DMS114 treated with DMSO at 0.1 percent for 48 hours (cell line): ENCODE measurements at regions not wholly inside any gene's neighbourhood (a gene's known extent, or its start where the extent isn't known, plus 50 kb on each side); places are given as distances from the start of the nearest gene placed in this dataset.

ENCODE experiments used
- DNase-seq: peaks from one replicate; lab custom pipeline; 2025; ENCODE audit not compliant: unreplicated experiment; lab: John Stamatoyannopoulos, UW

DNA sequence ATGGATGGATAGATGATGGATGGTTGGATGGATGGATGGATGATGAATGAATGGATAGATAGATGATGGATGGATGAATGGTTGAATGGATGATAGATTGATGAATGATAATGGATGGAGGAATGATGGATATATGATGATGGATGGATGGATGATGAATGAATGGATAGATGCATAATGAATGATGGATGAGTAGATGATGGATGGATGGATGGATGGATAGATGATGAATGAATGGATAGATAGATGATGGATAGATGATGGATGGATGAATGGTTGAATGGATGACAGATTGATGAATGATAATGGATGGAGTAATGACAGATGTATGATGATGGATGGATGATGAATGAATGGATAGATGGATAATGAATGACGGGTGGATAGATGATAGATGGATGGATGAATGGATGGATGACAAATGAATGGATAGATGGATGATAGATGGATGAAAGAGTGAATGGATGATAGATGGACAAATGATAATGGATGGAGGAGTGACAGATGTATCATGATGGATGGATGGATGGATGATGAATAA lies 1466.5 kb downstream of the BRD1 start:
- DNase-seq: no peak

DNA sequence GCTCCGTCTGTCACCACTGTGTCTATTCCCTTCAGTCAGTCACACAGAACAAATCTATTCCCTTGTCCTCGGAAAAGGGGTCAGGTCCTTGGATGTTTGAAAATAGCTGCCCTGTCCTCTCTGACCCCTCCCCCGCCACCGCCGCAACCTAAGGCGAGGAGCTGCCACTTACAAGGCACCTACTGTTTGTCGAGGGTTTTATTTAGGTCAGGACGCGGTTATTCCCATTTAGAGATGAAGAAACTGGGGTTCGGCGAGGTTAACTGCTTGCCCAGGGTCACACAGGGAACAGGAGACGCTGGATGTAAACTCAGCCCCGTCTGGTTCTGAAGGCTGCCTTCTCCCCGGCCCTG lies 1468.1 kb downstream of the BRD1 start:
- no peak for DNase-seq

DNA sequence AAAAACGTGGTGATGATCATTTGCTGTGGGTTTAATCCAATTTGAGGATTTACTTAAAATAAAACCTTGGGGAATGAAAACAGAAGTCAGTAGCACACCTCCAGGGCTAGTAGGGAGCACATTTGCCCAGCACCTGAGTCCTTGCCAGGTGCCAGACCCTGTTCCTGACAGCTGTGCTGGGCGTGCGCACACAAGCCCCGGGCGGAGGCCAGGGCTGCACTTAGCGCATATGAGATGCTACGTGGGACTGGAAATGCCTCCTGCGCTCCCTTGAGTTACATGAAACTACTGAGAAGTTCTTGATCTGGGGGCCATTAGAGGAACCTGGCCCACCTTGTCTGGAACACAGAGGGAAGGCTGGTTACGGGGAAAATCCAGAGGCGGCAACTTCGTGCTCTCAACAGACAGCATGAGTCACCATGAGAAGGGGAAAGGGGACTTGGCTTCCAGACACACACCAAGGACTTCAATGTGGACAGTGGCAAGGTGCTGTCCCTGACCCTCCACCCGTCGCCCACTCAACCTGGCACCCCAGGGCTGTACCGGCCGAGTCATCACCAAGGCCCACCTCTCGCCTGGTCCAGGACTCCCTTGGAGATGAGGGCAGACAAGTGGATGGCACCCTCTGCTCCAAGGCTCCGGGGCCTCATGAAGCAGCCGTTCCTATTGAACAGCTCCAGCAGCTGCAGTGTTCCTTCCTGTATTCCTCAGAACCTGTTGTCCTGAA lies 1468.6 kb downstream of the BRD1 start:
- DNase-seq: no peak

DNA sequence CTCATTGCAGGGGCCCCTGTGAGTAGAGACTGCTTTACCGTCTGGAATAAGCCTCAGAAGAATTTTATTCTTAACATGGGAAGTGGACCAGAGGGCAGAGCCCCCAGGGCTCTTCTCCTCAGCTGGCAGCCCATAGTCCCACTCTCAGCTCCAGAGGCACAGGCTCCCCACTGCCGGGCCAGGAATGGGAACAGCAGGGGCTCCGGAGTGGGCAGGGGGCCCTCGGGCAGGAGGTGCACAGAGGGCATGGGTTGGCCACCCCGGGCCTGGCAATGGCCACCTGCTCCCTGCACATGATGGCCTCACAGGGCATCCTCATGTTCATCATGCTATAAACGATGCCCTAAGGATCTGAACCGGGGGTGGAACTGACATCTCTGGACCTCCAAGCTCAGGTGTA lies 1469.7 kb downstream of the BRD1 start:
- DNase-seq: no peak

DNA sequence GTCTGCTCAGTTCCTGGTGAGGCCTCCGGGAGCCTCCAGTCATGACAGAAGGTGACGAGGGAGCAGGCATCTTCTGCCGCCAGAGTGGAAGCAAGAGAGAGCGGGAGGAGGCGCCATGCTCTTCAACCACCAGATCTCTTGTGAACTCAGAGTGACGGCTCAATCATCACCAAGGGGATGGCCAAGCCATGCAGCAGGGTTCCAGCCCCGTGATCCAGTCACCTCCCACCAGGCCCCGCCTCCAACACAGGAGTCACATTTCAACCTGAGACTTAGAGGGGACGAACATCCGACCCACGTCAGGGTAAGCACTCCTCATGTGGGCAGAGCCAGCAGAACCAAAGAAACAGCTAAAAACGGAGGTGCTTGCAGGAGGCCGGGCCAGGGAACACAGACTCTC lies 1470.5 kb downstream of the BRD1 start:
- DNase-seq: no peak

DNA sequence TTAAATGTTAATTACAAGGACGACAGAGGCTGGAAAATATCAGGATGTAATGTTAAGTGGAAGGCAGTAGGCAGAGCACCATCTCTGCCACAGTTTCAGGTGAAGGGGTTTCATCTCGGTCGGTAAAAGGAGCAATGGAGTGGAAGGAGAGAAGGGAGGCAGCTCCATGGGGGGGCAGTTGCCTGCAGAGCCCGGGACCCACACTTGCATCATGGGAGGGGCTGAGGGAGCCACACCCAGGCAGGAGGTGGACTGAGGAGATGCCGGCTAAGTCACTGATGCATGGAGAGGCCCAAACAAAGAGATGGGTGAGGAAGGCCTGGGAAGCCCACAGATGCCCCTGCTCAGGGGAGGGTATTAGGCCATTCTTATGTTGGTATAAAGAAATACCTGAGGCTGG lies 1470.9 kb downstream of the BRD1 start:
- DNase-seq: no peak

DNA sequence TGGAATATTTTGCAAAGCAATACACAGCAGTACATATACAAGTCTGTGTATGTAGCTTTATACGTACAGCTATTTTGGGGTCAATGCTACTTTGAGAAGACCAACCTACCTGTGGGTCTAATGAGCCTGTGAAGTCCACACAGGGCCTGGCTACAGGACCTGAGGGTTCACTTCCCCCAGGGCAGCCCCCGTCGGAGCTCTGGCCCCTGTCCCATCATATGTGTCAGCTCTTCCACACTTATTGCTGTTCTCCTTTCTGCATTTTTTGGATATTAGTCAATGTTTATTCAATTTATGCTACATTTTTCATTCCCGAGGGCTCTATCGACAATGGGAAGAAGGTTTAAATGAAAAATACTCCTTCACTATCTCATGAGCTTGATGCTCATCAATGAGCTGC lies 1473.6 kb downstream of the BRD1 start:
- DNase-seq: no peak

DNA sequence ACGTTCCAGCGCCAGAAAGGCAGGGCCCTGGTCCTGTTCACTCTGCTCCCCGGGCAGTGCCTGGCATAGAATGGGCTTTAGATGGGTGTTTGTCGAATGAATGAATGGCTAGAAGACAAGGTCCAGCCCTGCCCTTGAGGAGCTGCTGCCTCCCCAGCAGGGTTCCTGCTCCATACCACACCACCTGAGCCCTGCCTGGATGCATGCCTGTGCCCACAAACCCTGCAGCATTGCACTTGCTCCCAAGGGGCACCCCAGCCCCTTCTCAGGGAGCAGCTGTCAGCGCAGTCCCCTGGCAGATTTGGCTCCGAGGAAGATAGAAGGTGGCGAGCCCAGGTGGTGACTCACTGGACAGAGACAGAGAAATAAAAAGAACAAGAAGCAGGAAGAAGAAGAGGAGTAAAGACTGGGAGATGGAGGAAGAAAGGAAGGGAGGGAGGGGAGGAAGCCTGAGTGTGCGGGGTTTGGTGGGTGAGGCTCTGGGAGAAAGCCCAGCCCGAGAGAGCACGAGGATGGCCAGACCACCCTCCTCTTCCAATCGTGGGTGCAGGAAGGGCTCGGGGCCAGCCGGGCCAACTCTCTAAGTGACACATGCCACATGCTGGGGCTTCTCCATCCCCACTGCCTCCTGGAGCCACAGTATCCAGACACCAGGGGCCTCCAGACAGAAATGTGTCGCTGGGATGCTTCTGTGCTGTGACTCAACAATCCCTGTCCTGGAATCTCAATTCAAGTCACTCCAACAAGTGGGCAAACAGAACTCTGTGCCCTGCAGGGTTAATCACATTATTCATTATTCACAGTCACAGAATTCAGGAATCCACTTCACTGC lies 1474.3 kb downstream of the BRD1 start:
- DNase-seq: no peak

DNA sequence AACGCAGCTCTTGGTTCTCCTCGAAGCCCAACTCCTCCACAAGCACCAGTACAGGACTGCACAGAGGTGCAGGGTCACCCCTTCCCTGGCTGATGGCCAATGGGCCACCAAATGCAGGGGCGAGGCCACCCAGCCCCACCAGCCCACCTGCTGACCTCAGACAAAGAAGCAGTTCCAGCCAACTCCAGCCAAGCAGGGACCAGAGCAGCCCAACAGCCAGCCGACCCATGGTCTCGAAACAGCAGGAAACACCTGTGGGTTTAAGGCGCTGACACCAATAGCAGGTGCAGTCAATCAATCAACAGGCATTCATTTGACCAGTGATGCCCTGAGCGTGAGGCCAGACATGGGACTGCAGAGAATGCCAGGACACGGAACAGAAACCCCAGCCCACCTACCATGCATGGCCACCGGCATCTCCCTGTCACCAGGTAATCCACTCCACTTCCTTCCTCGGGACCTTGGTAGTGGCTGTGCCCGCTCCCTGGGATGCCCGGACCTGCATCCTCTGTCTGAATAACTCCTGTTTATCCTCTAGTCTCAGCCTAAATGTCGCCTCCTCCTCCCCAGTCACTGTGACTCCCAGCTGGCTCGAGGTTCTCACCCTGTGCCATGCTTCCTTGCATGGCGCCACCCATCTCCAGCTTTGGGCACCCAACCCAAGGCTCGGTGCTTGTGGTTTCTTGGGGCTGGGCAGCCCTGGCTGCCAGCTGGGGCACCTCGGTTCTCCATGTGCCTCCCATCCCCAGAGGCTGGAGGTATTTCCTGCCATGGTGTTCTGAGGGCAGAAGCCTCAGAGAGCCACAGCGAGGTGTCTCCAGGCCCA lies 1475.4 kb downstream of the BRD1 start:
- no peak for DNase-seq

DNA sequence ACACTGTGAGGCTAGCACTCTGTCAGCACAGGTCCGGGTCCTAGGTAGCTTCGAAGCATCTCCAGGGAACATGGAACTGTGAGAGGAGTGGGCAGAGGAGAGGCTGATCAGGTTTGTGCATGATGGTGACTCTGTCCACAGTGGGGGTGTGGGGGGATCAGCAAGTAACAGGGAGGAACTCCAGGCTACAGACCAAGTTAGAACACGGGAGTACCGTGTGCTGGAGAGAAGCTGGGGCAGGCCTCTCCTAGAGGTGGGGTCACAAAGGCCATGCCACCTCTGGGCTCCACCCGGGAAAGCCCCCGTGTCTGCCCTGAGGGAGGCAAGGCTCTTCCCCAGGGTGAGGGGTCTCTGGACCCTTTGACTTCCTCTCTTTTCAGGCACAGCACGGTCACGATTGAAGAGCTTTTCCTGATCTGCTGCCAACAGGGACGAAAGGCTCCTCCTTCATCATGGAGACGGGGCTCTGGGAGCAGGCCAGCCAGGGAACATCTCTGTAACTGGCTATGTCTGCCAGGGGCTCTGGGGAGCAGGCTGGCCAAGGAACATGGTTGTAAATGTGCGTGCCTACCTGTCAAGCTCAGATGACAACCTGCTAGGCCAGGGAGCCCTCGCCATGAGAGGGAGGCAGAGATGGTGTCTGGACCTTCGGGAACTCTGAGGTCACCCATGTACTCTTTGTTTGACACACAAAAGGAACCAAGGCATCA lies 1476.1 kb downstream of the BRD1 start:
- DNase-seq: no peak

DNA sequence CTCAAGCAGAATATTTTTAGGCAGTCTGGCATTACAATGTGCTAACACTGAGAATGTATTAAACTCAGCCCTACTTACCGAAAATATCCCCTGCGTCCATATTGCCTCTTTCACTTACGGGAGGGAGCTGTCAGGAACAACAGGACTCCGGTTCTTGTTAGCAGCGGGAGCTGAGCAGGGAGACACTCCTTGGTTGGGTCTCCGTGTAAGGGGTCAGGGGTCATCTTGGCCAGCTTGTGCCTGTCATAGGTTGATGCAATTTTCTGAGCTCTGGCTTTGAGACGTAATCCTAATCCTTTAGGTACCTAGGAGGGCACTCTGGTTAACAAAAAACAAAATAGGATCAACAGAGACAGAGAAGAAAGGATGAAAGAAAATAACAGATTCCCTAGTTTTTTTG lies 1477.2 kb downstream of the BRD1 start:
- no peak for DNase-seq

DNA sequence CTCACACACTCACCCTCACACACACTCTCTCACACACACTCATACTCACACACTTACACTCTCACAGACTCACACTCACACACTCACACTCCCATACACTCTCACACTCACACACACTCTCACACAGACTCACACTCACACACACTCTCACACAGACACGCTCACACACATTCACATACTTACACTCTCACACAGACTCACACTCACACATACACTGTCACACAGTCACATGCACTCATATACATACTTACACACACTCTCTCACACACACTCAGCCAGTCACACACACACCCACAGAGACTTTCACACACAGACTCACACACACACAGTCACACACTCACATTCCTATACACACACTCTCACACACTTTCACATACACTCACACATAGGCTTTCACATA lies 1478.8 kb downstream of the BRD1 start:
- no peak for DNase-seq

DNA sequence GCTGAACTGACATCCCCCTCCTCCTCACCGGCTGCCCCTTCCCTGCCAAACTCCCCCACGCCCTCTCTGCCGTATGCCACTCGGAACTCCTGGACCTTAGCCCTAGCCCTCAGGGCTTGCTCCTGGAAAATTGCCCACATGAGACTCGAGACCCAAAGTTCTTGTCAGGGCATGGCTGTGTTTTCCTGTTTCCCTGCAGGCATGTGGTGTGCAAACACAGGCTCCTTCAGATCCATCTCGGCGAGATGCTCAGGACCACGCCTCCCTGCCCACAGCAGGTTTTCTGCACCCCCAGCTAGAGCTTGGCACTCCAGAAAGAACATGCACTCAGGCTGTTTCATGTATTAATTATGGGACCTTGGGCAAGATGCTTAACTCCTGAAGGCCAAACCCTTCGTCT lies 1480.4 kb downstream of the BRD1 start:
- DNase-seq: no peak

DNA sequence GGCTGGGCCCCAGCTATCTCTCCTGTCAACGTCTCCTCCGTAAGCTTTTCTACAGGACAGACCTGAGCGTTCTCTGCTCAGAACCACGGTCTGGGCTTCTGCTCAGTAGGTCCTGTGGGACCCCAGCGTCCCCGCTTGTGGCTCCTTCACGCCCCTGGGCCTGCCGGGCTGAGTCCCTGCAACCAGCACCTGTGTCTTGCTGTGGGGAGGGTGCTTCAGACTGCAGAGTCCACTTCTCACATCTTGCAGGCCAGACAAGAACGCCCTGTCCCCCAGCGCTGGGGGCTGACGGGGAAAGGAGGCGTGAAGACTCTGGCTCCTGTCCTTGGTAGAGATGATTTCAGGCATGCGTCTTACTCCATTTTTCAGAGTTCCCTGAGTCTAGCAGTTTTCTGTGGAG lies 1480.8 kb downstream of the BRD1 start:
- no peak for DNase-seq

DNA sequence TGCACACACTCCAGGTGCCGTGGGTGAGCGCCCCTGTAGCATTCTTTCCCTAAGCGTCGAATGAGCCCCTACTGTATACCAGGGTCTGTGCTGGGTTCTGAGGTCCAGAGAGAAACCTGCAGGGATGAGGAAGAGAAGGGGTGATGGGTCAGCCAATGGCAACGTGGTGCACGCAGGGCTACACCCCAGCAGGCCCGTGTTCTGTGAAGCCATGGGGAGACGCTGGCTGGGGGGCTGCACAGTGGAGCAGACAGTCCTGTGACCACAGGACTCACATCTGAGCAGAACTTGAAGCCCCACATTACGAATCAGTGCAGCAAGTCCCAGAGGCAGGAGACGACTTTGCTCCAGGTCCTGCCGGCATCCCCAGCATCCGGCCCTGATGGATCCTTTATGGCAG lies 1481.4 kb downstream of the BRD1 start:
- no peak for DNase-seq

DNA sequence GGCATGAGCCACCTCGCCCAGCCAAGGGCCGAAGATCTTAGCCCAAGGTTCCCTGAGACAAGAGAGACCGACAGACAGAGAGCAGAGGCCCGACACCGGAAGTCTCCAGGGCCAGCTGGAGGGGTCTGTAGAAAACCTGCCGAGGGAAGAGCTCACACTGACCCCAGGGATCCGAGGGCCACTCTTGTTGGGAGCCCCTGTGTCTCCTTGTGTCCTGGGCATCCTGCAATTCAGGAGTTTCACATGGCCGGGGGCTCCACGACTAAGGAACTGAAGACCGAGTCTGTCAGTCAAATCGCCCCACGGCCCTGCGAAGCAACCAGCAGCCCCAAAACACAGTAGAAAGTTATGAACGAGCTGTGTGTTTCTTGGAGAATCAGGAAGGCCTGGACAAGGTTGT lies 1482.0 kb downstream of the BRD1 start:
- DNase-seq: no peak

DNA sequence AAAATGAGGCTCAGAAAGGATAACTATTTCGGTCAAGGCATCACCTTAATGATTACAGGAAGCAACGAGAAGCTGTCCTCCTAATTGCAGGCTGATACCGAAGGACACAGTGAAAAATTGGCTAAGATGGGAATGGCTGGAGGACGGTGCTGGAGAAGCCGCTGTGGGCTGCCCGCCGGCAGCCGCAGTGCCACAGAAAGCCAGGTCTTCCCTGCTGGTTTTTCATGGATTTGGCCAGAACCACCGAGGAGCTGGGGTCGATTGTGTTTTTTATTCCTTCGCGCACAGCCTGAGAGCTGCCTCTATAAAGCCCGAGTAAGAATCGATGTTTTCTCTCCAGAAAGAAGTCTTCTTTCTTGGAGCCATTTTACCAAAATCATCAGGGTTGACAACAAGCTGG lies 1484.2 kb downstream of the BRD1 start:
- no peak for DNase-seq

DNA sequence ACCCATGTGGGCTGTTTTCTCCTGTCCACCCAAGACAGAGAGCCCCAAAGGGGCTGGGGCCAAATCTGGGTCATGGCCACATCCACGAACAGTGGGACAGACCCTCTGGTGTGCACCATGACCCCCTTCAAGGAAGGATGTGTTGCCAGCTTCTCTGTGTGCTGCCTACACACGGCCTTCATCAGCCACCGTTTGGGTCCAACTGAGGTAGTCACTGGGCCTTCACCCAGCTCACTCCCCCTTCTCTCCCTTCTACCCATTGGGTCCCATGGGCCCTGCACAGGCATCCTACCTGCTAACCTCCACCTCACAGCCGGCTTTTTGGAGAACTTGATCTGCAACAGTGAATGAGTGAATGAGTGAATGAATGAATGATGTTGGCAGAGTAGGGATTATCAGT lies 1484.9 kb downstream of the BRD1 start:
- DNase-seq: no peak

DNA sequence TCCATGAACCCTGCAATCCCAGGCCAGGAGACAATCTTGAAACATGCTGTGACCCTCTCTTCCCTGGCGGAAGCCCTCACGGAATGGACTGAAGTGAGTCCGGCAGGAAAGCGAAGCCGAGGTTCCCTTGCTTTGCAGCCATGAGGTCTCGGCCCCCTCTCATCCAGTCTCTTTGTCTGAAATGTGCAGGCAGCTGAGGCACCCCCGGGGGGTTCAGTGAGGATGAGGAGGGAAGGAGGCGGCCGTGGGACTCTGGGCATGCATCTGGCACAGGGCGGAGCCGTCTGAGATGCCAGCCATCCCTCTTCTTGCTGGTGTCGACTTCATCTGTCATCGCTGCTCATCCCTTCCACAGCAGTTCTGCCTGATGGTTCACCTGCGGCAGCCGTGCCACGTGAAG lies 1485.7 kb downstream of the BRD1 start:
- DNase-seq: no peak

DNA sequence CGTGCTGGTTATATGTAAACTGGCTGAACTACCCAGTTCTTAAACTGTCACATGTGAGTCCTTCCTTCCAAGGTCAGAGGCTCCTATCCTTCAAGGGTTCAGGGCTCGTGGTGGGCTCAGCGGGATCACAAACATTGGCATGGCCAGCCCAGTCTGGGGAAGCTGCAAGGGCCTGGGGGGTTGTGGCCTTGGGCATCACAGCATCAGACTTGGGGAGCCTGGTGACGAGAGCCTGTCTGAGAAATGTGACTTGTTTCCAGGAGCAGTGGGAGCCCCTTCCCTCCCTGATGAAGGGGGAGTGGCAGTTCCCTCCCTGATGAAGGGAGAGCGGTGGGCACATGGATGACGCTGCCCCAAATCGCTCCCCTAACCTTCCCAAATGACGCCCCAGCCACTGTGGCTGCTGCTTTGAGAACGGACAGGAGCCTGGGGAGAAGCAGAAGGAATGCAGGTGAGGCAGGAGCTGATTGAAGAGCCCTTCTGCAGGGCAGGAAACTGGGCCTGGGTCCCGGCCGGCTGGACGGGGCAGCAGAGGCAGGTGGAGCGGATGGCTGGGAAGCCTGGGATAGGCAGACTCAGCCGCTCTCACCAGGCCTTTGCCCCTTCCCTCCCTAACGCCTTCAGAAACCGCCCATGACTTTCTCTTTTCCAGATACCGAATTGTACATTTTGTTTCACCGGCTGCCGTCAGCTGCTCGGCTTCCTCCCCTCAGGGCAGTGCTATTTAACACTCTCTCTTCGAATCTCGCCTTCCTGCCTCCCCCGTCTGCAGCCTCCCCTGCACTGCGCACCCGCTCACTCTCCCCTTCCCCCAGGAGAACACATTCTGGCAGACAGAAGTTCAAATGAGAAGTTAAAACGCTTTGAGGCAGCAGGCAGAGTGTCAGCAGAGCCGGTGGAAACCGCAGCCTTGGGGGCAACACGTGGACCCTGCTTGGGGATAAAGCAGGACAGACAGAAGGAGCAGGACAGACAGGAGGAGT lies 1486.7 kb downstream of the BRD1 start:
- no peak for DNase-seq
